ENCODE measurements at regions not wholly inside any gene's neighbourhood (a gene's known extent, or its start where the extent isn't known, plus 50 kb on each side); places are given as distances from the start of the nearest gene placed in this dataset.

DNA sequence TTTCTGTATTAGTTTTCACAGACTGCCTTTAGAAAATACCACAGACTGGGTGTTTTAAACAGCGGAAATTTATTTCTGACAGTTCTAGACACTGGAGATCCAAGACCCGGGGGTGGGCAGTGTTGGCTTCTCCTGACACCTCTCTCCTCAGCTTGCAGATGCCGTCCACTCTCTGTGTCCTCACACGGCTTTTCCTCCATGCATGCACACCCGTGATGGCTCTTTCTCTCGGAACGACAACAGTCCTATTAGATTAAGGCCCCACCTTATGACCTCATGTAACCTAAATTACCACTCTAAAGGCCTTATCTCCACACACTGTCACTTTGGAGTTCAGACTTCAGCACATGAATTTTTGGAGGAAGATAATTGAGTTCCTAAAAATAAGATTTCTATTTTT is 142.9 kb upstream of the VWC2 start:
- Histone ChIP-seq H3K4me1 (ENCODE audit: insufficient read depth, low read length) (no peaks in the 10 kb centered on the region), H3K4me3 (ENCODE audit: low read length) (no peak overlapping the region), H3K27me3 (ENCODE audit: control insufficient read depth in 1 of 2, insufficient read depth in 2 of 2, low read length in 2 of 2) (no peaks in the 10 kb centered on the region), H3K36me3 (ENCODE audit: insufficient read depth, low read length) (no peaks in the 10 kb centered on the region), H3K9me3 (ENCODE audit: control insufficient read depth in 1 of 2, insufficient read depth in 1 of 2, low read length in 2 of 2) (no peaks in the 10 kb centered on the region), H3K27ac (ENCODE audit: low read depth in 1 of 2, low read length in 2 of 2) (no peak overlapping the region)
- intact Hi-C loops (cut with DNase I, micrococcal nuclease) = no loop called here
- Mint-ChIP-seq H3K4me3 (no peak overlapping the region), H3K9me3 (peaks cover 1% of the 10 kb centered on the region), H3K4me1 (ENCODE audit: low read depth) (no peaks in the 10 kb centered on the region), H3K27me3 (no peaks in the 10 kb centered on the region), H3K27ac (no peak overlapping the region), H3K36me3 (ENCODE audit: low read depth) (no peaks in the 10 kb centered on the region)
- ChIA-PET CTCF (no interaction called here), POLR2A (no interaction called here)
- DNase-seq = no peak
- TF ChIP-seq, protein P1, sequence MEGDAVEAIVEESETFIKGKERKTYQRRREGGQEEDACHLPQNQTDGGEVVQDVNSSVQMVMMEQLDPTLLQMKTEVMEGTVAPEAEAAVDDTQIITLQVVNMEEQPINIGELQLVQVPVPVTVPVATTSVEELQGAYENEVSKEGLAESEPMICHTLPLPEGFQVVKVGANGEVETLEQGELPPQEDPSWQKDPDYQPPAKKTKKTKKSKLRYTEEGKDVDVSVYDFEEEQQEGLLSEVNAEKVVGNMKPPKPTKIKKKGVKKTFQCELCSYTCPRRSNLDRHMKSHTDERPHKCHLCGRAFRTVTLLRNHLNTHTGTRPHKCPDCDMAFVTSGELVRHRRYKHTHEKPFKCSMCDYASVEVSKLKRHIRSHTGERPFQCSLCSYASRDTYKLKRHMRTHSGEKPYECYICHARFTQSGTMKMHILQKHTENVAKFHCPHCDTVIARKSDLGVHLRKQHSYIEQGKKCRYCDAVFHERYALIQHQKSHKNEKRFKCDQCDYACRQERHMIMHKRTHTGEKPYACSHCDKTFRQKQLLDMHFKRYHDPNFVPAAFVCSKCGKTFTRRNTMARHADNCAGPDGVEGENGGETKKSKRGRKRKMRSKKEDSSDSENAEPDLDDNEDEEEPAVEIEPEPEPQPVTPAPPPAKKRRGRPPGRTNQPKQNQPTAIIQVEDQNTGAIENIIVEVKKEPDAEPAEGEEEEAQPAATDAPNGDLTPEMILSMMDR (IDR thresholded peaks at IDR 0.05) = no peak
- ATAC-seq (ENCODE audit: poor library complexity) = no peak

DNA sequence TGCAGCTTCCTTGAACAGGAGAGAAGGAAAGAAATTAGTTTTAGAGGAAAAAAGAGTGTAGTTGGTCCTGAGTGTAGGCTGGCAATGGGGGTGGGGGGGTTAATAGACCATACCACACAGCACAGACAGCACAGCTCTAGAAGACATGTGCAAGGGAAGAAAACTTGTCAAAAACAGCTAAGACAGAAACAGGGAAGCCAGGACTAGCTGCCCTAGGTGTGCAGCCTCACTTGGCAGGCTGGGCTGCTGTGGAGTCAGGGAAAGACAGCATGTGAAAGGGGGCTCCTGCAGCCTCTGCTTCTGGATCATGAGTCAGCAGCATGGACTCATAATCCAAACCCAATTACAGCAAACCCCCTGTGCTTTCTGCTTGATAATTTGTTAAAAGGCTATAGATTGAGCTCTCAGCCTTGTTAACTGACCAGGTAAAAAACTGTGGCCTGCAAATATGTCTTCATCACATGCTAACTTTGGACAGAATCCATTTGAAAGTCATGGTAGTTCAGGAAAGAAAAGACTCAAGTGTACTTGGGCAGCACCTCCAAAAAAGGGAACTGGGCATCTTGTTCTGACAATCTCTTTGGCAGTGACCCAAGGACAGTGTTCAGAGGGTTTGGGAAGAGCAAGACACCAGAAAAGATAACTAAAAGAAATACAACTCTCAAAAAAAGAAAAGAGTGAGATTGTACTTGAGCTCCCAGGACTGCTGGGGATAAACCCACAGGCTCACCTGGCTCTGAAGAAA is 142.2 kb upstream of the VWC2 start:
- Histone ChIP-seq H3K4me3 (ENCODE audit: low read length) (no peak overlapping the region), H3K27me3 (ENCODE audit: control insufficient read depth in 1 of 2, insufficient read depth in 2 of 2, low read length in 2 of 2) (no peaks in the 10 kb centered on the region), H3K27ac (ENCODE audit: low read depth in 1 of 2, low read length in 2 of 2) (no peak overlapping the region), H3K36me3 (ENCODE audit: insufficient read depth, low read length) (no peaks in the 10 kb centered on the region), H3K9me3 (ENCODE audit: control insufficient read depth in 1 of 2, insufficient read depth in 1 of 2, low read length in 2 of 2) (no peaks in the 10 kb centered on the region), H3K4me1 (ENCODE audit: insufficient read depth, low read length) (no peaks in the 10 kb centered on the region)
- Mint-ChIP-seq H3K36me3 (ENCODE audit: low read depth) (no peaks in the 10 kb centered on the region), H3K27me3 (no peaks in the 10 kb centered on the region), H3K4me1 (ENCODE audit: low read depth) (no peaks in the 10 kb centered on the region), H3K4me3 (no peak overlapping the region), H3K27ac (no peak overlapping the region), H3K9me3 (peaks cover 4% of the 10 kb centered on the region)
- DNase-seq (no peak), ATAC-seq (ENCODE audit: poor library complexity) (no peak)
- ChIA-PET CTCF (no interaction called here), POLR2A (no interaction called here)
- intact Hi-C loops (cut with DNase I, micrococcal nuclease) = no loop called here
- TF ChIP-seq, protein P1 (IDR thresholded peaks at IDR 0.05) = no peak

DNA sequence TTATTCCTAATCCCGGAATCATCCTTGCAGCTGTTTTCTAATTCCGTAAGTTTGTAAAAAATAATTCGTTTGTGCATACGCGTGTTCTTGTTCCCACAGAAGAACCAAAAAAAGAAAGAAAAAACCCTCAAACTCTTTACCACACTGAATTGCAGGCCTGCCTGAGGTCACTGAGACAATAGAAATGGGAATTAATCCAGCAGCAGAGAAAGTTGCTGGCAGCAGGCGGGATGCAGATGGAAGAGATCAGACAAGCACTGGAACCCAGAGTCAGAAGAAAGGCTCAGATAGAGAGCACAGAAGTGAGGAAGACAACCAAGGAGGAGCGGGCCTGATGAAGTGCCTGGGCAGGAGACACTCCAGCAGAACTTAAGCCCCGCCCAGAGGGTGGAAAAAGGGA is 141.5 kb upstream of the VWC2 start:
- Mint-ChIP-seq H3K27ac (no peak overlapping the region), H3K4me3 (no peak overlapping the region), H3K36me3 (ENCODE audit: low read depth) (no peaks in the 10 kb centered on the region), H3K27me3 (no peaks in the 10 kb centered on the region), H3K9me3 (peaks cover 4% of the 10 kb centered on the region), H3K4me1 (ENCODE audit: low read depth) (no peaks in the 10 kb centered on the region)
- DNase-seq (no peak), ATAC-seq (ENCODE audit: poor library complexity) (no peak)
- ChIA-PET CTCF (no interaction called here), POLR2A (no interaction called here)
- Histone ChIP-seq H3K27ac (ENCODE audit: low read depth in 1 of 2, low read length in 2 of 2) (no peak overlapping the region), H3K4me3 (ENCODE audit: low read length) (no peak overlapping the region), H3K27me3 (ENCODE audit: control insufficient read depth in 1 of 2, insufficient read depth in 2 of 2, low read length in 2 of 2) (no peaks in the 10 kb centered on the region), H3K9me3 (ENCODE audit: control insufficient read depth in 1 of 2, insufficient read depth in 1 of 2, low read length in 2 of 2) (no peaks in the 10 kb centered on the region), H3K36me3 (ENCODE audit: insufficient read depth, low read length) (no peaks in the 10 kb centered on the region), H3K4me1 (ENCODE audit: insufficient read depth, low read length) (no peaks in the 10 kb centered on the region)
- intact Hi-C loops (cut with DNase I, micrococcal nuclease) = no loop called here
- TF ChIP-seq, protein P1 (IDR thresholded peaks at IDR 0.05) = no peak
